Stomach (tissue), 4 donors: ENCODE measurements at regions not wholly inside any gene's neighbourhood (a gene's known extent, or its start where the extent isn't known, plus 50 kb on each side); places are given as distances from the start of the nearest gene placed in this dataset.
"Not testable (repeated sequence)": the region's sequence is repeated elsewhere in the genome, so short reads cannot be mapped to it uniquely, and the experiment has no call there.

Source experiments
- CTCF ChIP-seq, 7 experiments: fragments of 450-650 bp in 4 of 7; fragments of 200-600 bp in 3 of 7; sonication (generic) in 3 of 7; IDR thresholded peaks; one replicate each; pipeline ENCODE4 v1.5.1; 2016 to 2019; ENCODE audit warnings: antibody characterized with exemption in 7 of 7, control low read depth in 2 of 7, mild to moderate bottlenecking in 1 of 7
- EP300 ChIP-seq: sonication (generic); formaldehyde crosslinking; IDR thresholded peaks from one replicate; pipeline ENCODE4 v1.6.1; 2017; ENCODE audit warnings: antibody characterized with exemption
- POLR2A ChIP-seq, 4 donors: fragments of 450-650 bp; IDR thresholded peaks; one replicate each; pipeline ENCODE4 v1.6.1; 2016; ENCODE audit warnings: antibody characterized with exemption in 4 of 4, control low read depth in 2 of 4, mild to moderate bottlenecking in 1 of 4, moderate library complexity in 1 of 4
- POLR2AphosphoS5 ChIP-seq, 3 donors: sonication (generic); formaldehyde crosslinking; IDR thresholded peaks; one replicate each; pipeline ENCODE4 v1.6.1; 2016; ENCODE audit warnings: antibody characterized with exemption in 3 of 3

- not testable (repeated sequence) for TF ChIP-seq CTCF (IDR thresholded peaks at IDR 0.05); POLR2A (IDR thresholded peaks at IDR 0.05); POLR2AphosphoS5 (IDR thresholded peaks at IDR 0.05); EP300
Measured at GRCh38 chr9:39678534-39679263, 323.2 kb downstream of the SPATA31A1 start.
